ENCODE measurements at regions not wholly inside any gene's neighbourhood (a gene's known extent, or its start where the extent isn't known, plus 50 kb on each side); places are given as distances from the start of the nearest gene placed in this dataset.
"Not testable (repeated sequence)": the region's sequence is repeated elsewhere in the genome, so short reads cannot be mapped to it uniquely, and the experiment has no call there.

GRCh38 chr1:118395430-118395991, 210.5 kb upstream of the SPAG17 start:
- DNase-seq (ENCODE audit: insufficient read length, low spot score) (no peak), FAIRE-seq (no peak)
- no peak for TF ChIP-seq PAX5 (IDR thresholded peaks at IDR 0.05; ENCODE audit: insufficient read depth, low read length, severe bottlenecking)
- TF ChIP-seq SPI1 (IDR thresholded peaks at IDR 0.05; ENCODE audit: low read depth, low read length): no peak
- TF ChIP-seq POU2F2 (IDR thresholded peaks at IDR 0.05; ENCODE audit: low read depth, low read length): no peak
- no peak for TF ChIP-seq POLR2A (IDR thresholded peaks at IDR 0.05; ENCODE audit: low read depth, low read length)
- no peak for TF ChIP-seq POLR2AphosphoS5 (IDR thresholded peaks at IDR 0.05; ENCODE audit: low read depth, low read length)
- no peak for TF ChIP-seq TAF1 (IDR thresholded peaks at IDR 0.05; ENCODE audit: low read depth, low read length)

- no peak for DNase-seq (ENCODE audit: insufficient read length, low spot score)
- no peak for FAIRE-seq
- no peak for TF ChIP-seq POLR2A (IDR thresholded peaks at IDR 0.05; ENCODE audit: low read depth, low read length)
- TF ChIP-seq SPI1 (IDR thresholded peaks at IDR 0.05; ENCODE audit: low read depth, low read length): no peak
- TF ChIP-seq POLR2AphosphoS5 (IDR thresholded peaks at IDR 0.05; ENCODE audit: low read depth, low read length): no peak
- TF ChIP-seq POU2F2 (IDR thresholded peaks at IDR 0.05; ENCODE audit: low read depth, low read length): no peak
- TF ChIP-seq TAF1 (IDR thresholded peaks at IDR 0.05; ENCODE audit: low read depth, low read length): no peak
- TF ChIP-seq PAX5 (IDR thresholded peaks at IDR 0.05; ENCODE audit: insufficient read depth, low read length, severe bottlenecking): no peak
Measured at GRCh38 chr1:118390955-118391354, 205.9 kb upstream of the SPAG17 start.

DNA sequence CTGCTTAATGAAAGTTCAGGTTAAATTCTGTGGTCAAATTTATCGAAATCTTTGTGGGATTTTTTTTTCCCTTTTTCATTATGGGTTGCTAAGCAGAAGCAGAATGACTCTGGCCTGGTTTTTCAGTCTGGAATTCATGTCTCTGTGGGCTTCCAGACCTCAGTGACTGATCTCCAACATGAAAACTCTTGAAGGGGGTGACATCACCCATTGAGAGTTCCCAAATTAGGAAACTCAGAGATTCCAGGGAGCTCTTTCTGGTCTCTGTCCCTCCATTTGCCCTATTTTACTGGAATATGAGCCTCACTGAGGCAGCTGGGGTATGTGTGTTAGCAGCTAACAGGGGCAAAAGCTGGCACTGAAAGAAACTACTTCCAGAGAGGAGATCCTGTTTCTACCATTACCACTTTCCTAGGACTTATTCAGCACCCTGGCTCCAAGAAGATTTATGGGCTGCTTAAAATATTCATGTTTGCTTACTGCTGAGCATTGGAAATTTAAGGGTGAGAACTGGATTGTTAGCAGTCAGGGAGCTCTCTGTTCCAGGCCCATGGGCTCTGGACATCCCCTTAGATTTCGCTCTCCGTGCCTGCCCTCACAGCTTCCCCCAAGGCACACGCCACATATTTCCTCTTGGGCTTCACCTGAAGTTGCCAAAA, 203.4 kb upstream of the SPAG17 start:
- TF ChIP-seq POLR2AphosphoS5 (IDR thresholded peaks at IDR 0.05; ENCODE audit: low read depth, low read length): no peak
- no peak for TF ChIP-seq POLR2A (IDR thresholded peaks at IDR 0.05; ENCODE audit: low read depth, low read length)
- TF ChIP-seq PAX5 (IDR thresholded peaks at IDR 0.05; ENCODE audit: insufficient read depth, low read length, severe bottlenecking): no peak
- TF ChIP-seq TAF1 (IDR thresholded peaks at IDR 0.05; ENCODE audit: low read depth, low read length): no peak
- TF ChIP-seq SPI1 (IDR thresholded peaks at IDR 0.05; ENCODE audit: low read depth, low read length): no peak
- TF ChIP-seq POU2F2 (IDR thresholded peaks at IDR 0.05; ENCODE audit: low read depth, low read length): no peak
- no peak for FAIRE-seq
- DNase-seq (ENCODE audit: insufficient read length, low spot score): no peak

DNA sequence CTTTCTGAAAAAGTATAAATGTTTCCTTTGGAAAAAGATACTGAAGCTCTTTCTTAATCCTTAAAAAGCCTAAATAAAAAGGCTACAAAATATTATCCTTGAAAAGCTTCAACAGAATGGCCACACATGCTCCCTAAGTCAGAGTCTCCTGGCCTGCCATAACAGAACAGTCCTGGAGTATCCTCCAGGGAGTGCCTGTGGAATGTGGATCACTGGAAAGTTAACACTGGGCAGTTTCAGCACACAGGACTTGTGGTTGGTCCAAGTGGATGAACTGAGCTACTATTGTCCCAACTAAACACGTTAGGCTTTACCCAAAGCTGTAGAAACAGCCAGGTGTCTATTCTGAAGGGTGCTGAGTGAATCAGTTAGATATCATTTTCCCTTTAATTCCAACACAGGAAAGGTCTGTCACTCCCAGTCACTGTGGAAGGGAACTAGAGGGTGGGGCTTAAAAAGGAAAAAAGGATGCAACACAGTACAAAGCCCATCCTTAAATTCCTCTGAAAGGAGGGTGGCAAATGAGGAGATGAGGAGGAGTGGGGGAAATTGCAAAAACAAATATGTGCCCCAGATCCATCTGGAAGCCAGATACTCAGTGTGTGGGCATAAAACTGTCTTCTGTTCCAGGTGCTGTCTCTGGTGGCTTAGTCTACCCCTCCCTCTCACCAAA, 196.3 kb upstream of the SPAG17 start:
- TF ChIP-seq POLR2AphosphoS5 (IDR thresholded peaks at IDR 0.05; ENCODE audit: low read depth, low read length): no peak
- DNase-seq (ENCODE audit: insufficient read length, low spot score): no peak
- FAIRE-seq: no peak

DNA sequence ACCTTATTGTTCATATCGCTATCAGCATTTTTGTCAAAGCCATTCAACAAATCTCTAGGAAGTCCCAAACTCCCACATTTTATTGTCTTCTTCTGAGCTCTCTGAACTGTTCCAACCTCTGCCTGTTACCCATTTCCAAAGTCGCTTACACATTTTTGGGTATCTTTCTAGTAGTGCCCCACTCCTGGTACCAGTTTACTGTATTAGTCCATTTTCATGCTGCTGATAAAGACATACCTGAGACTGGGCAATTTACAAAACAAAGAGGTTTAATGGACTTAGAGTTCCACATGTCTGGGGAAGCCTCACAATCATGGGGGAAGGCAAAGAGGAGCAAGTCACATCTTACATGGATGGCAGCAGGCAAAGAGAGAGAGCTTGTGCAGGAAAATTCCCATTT, 192.2 kb upstream of the SPAG17 start:
- not testable (repeated sequence) for DNase-seq (ENCODE audit: insufficient read length, low spot score); FAIRE-seq

DNA sequence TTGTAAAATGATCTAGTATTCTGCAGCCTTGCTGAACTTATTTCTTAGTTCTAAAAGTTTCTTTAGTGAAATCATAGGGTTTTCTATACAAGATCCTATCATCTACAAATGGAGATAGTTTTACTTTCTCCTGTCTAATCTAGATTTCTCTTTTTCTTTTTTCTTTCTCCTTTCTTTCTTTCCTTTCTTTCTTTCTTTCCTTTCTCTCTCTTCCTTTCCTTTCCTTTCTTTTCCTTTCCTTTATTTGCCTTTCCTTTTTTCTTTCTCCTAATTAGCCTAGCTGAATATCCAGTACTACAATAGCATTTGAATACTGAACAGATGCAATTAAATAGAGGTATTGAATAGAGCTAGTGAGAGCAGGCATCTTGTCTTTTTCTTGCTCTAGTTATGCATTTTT, 186.6 kb upstream of the SPAG17 start:
- FAIRE-seq (no peak), DNase-seq (ENCODE audit: insufficient read length, low spot score) (no peak)
- TF ChIP-seq POLR2AphosphoS5 (IDR thresholded peaks at IDR 0.05; ENCODE audit: low read depth, low read length): no peak
- TF ChIP-seq TAF1 (IDR thresholded peaks at IDR 0.05; ENCODE audit: low read depth, low read length): no peak
- TF ChIP-seq POU2F2 (IDR thresholded peaks at IDR 0.05; ENCODE audit: low read depth, low read length): no peak
- no peak for TF ChIP-seq SPI1 (IDR thresholded peaks at IDR 0.05; ENCODE audit: low read depth, low read length)
- no peak for TF ChIP-seq PAX5 (IDR thresholded peaks at IDR 0.05; ENCODE audit: insufficient read depth, low read length, severe bottlenecking)
- no peak for TF ChIP-seq POLR2A (IDR thresholded peaks at IDR 0.05; ENCODE audit: low read depth, low read length)

GRCh38 chr1:118370861-118371260, 185.8 kb upstream of the SPAG17 start:
- TF ChIP-seq POLR2A (IDR thresholded peaks at IDR 0.05; ENCODE audit: low read depth, low read length) (no peak), TAF1 (IDR thresholded peaks at IDR 0.05; ENCODE audit: low read depth, low read length) (no peak), POU2F2 (IDR thresholded peaks at IDR 0.05; ENCODE audit: low read depth, low read length) (no peak), POLR2AphosphoS5 (IDR thresholded peaks at IDR 0.05; ENCODE audit: low read depth, low read length) (no peak), PAX5 (IDR thresholded peaks at IDR 0.05; ENCODE audit: insufficient read depth, low read length, severe bottlenecking) (no peak), SPI1 (IDR thresholded peaks at IDR 0.05; ENCODE audit: low read depth, low read length) (no peak)
- FAIRE-seq: no peak
- DNase-seq (ENCODE audit: insufficient read length, low spot score): no peak

GRCh38 chr1:118366286-118366685, 181.3 kb upstream of the SPAG17 start:
- DNase-seq (ENCODE audit: insufficient read length, low spot score): no peak
- no peak for TF ChIP-seq POLR2A (IDR thresholded peaks at IDR 0.05; ENCODE audit: low read depth, low read length)
- TF ChIP-seq TAF1 (IDR thresholded peaks at IDR 0.05; ENCODE audit: low read depth, low read length): no peak
- no peak for TF ChIP-seq PAX5 (IDR thresholded peaks at IDR 0.05; ENCODE audit: insufficient read depth, low read length, severe bottlenecking)
- no peak for TF ChIP-seq POLR2AphosphoS5 (IDR thresholded peaks at IDR 0.05; ENCODE audit: low read depth, low read length)
- TF ChIP-seq SPI1 (IDR thresholded peaks at IDR 0.05; ENCODE audit: low read depth, low read length): no peak
- no peak for TF ChIP-seq POU2F2 (IDR thresholded peaks at IDR 0.05; ENCODE audit: low read depth, low read length)
- no peak for FAIRE-seq

- no peak for TF ChIP-seq POLR2A (IDR thresholded peaks at IDR 0.05; ENCODE audit: low read depth, low read length)
- TF ChIP-seq SPI1 (IDR thresholded peaks at IDR 0.05; ENCODE audit: low read depth, low read length): no peak
- no peak for TF ChIP-seq POLR2AphosphoS5 (IDR thresholded peaks at IDR 0.05; ENCODE audit: low read depth, low read length)
- TF ChIP-seq POU2F2 (IDR thresholded peaks at IDR 0.05; ENCODE audit: low read depth, low read length): no peak
- TF ChIP-seq TAF1 (IDR thresholded peaks at IDR 0.05; ENCODE audit: low read depth, low read length): no peak
- no peak for TF ChIP-seq PAX5 (IDR thresholded peaks at IDR 0.05; ENCODE audit: insufficient read depth, low read length, severe bottlenecking)
- no peak for FAIRE-seq
- DNase-seq (ENCODE audit: insufficient read length, low spot score): no peak
Measured at GRCh38 chr1:118364882-118365281, 179.9 kb upstream of the SPAG17 start.

- DNase-seq (ENCODE audit: insufficient read length, low spot score): no peak
- no peak for FAIRE-seq
- TF ChIP-seq POLR2A (IDR thresholded peaks at IDR 0.05; ENCODE audit: low read depth, low read length) (no peak), POLR2AphosphoS5 (IDR thresholded peaks at IDR 0.05; ENCODE audit: low read depth, low read length) (no peak), TAF1 (IDR thresholded peaks at IDR 0.05; ENCODE audit: low read depth, low read length) (no peak), POU2F2 (IDR thresholded peaks at IDR 0.05; ENCODE audit: low read depth, low read length) (no peak), PAX5 (IDR thresholded peaks at IDR 0.05; ENCODE audit: insufficient read depth, low read length, severe bottlenecking) (no peak), SPI1 (IDR thresholded peaks at IDR 0.05; ENCODE audit: low read depth, low read length) (no peak)
Measured at GRCh38 chr1:118363396-118363795, 178.4 kb upstream of the SPAG17 start.

All from GM12891 (cell line).